ENCODE measurements at regions not wholly inside any gene's neighbourhood (a gene's known extent, or its start where the extent isn't known, plus 50 kb on each side); places are given as distances from the start of the nearest gene placed in this dataset.

GRCh38 chr1:98034505-98034904 is 113.7 kb upstream of the DPYD start:
- TF ChIP-seq, protein P1, sequence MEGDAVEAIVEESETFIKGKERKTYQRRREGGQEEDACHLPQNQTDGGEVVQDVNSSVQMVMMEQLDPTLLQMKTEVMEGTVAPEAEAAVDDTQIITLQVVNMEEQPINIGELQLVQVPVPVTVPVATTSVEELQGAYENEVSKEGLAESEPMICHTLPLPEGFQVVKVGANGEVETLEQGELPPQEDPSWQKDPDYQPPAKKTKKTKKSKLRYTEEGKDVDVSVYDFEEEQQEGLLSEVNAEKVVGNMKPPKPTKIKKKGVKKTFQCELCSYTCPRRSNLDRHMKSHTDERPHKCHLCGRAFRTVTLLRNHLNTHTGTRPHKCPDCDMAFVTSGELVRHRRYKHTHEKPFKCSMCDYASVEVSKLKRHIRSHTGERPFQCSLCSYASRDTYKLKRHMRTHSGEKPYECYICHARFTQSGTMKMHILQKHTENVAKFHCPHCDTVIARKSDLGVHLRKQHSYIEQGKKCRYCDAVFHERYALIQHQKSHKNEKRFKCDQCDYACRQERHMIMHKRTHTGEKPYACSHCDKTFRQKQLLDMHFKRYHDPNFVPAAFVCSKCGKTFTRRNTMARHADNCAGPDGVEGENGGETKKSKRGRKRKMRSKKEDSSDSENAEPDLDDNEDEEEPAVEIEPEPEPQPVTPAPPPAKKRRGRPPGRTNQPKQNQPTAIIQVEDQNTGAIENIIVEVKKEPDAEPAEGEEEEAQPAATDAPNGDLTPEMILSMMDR (IDR thresholded peaks at IDR 0.05) = no peak
- TF ChIP-seq POLR2A (IDR thresholded peaks at IDR 0.05) = no peak

Data from body of pancreas (tissue), 4 donors.